GM12878 (cell line): ENCODE measurements at regions not wholly inside any gene's neighbourhood (a gene's known extent, or its start where the extent isn't known, plus 50 kb on each side); places are given as distances from the start of the nearest gene placed in this dataset.

ENCODE experiments used
- ATAC-seq: fragments of 200-7000 bp; cut with Tn5 transposase; 3 replicates; pipeline ENCODE4 v1.9.1; 2020; ENCODE audit warnings: mild to moderate bottlenecking, moderate library complexity
- BruUV-seq: library from RNA; stranded (reverse); fragments of 400-500 nt; replicated peaks from 2 replicates; lab custom pipeline; 2021; lab: Mats Ljungman, UMichigan
- CTCF ChIA-PET: fragments of 300-600 bp; sonication (Branson Sonifier 250); formaldehyde crosslinking; extraction: SDS; loops from one replicate; lab custom pipeline; 2021; ENCODE audit warnings: inconsistent platforms; lab: Yijun Ruan, JAX
- POLR2A ChIA-PET: fragments of 350-600 bp; formaldehyde crosslinking; extraction: SDS; loops from one replicate; lab custom pipeline; 2021; ENCODE audit warnings: inconsistent platforms; lab: Charles Lee
- RAD21 ChIA-PET: fragments of 300-600 bp; sonication (Branson Sonifier 250); formaldehyde crosslinking; loops from one replicate; lab custom pipeline; 2023; ENCODE audit warnings: antibody characterized with exemption; ENCODE audit not compliant: unreplicated experiment; lab: Charles Lee
- SMC1A ChIA-PET: fragments of 300-600 bp; sonication (Branson Sonifier 250); formaldehyde crosslinking; loops from one replicate; lab custom pipeline; 2023; ENCODE audit not compliant: unreplicated experiment, uncharacterized antibody; lab: Charles Lee
- DNase-seq: peaks from one replicate; pipeline ENCODE4 v3.0.0-alpha.2; 2011; ENCODE audit warnings: low read depth, low spot score
- FAIRE-seq: peaks from 3 replicates; lab custom pipeline; 2011; peaks lifted over from hg19 to GRCh38; lab: Jason Lieb, UNC
- H2AFZ ChIP-seq: 2 replicates; pipeline ENCODE4 v1.6.0; 2011; ENCODE audit warnings: low read depth, low read length, control low read depth; ENCODE audit not compliant: control insufficient read depth
- H3K27ac ChIP-seq: 2 replicates; pipeline ENCODE4 v1.5.1; 2011; ENCODE audit warnings: control low read depth; ENCODE audit not compliant: control insufficient read depth, insufficient read depth
- H3K27me3 ChIP-seq, 2 experiments: replicated peaks in 1 of 2; 2 replicates each; pipeline versions ENCODE4 v1.6.0 to v1.6.1; 2011; ENCODE audit warnings: low read length in 1 of 2; ENCODE audit not compliant: control insufficient read depth in 2 of 2, insufficient read depth in 2 of 2
- H3K36me3 ChIP-seq, 2 experiments: 2 replicates each; pipeline ENCODE4 v1.5.1; 2011; ENCODE audit warnings: low read length in 1 of 2; ENCODE audit not compliant: control insufficient read depth in 2 of 2, insufficient read depth in 2 of 2
- H3K4me1 ChIP-seq: 2 replicates; pipeline ENCODE4 v1.6.1; 2011; ENCODE audit warnings: mild to moderate bottlenecking, low read length, moderate library complexity, mixed read lengths; ENCODE audit not compliant: control insufficient read depth, insufficient read depth
- H3K4me2 ChIP-seq: 2 replicates; pipeline ENCODE4 v1.6.0; 2011; ENCODE audit warnings: control low read depth; ENCODE audit not compliant: control insufficient read depth, insufficient read depth
- H3K4me3 ChIP-seq: fragments of 200-600 bp; sonication (generic); 2 replicates; pipeline ENCODE4 v1.5.1; 2016
- H3K79me2 ChIP-seq: 2 replicates; pipeline ENCODE4 v1.6.0; 2011; ENCODE audit warnings: low read length; ENCODE audit not compliant: control insufficient read depth, insufficient read depth
- H3K9ac ChIP-seq: 2 replicates; pipeline ENCODE4 v1.8.0; 2011; ENCODE audit warnings: low read length, control low read depth, mixed read lengths; ENCODE audit not compliant: control insufficient read depth, insufficient read depth
- H3K9me3 ChIP-seq: replicated peaks from 3 replicates; pipeline ENCODE4 v1.5.1; 2011; ENCODE audit warnings: mild to moderate bottlenecking, low read length; ENCODE audit not compliant: control insufficient read depth, insufficient read depth
- H4K20me1 ChIP-seq: 2 replicates; pipeline ENCODE4 v1.6.0; 2011; ENCODE audit not compliant: control insufficient read depth, insufficient read depth
- BACH1 ChIP-seq: fragments of 450-650 bp; IDR thresholded peaks from 2 replicates; pipeline ENCODE4 v1.6.1; 2017; ENCODE audit warnings: mild to moderate bottlenecking, borderline replicate concordance
- JUNB ChIP-seq: IDR thresholded peaks from 2 replicates; pipeline ENCODE4 v1.6.1; 2016; ENCODE audit warnings: antibody characterized with exemption, mild to moderate bottlenecking
- MEF2B ChIP-seq: fragments of 450-650 bp; IDR thresholded peaks from 2 replicates; pipeline ENCODE4 v1.6.1; 2018; ENCODE audit warnings: mild to moderate bottlenecking, moderate library complexity; ENCODE audit not compliant: partially characterized antibody, poor library complexity, severe bottlenecking
- RFX5 ChIP-seq: IDR thresholded peaks from 2 replicates; pipeline ENCODE4 v1.6.1; 2011; ENCODE audit warnings: low read depth, low read length, improper control_type of control experiment
- SPI1 ChIP-seq: IDR thresholded peaks from 2 replicates; pipeline ENCODE4 v1.6.1; 2011; ENCODE audit warnings: low read depth, mild to moderate bottlenecking, low read length, moderate library complexity, borderline replicate concordance; ENCODE audit not compliant: insufficient read depth
- STAT1 ChIP-seq: fragments of 450-650 bp; conservative IDR thresholded peaks from 2 replicates; pipeline ENCODE4 v1.6.1; 2014; ENCODE audit warnings: antibody characterized with exemption, mild to moderate bottlenecking
- TBL1XR1 ChIP-seq: IDR thresholded peaks from 2 replicates; pipeline ENCODE4 v1.6.1; 2012; ENCODE audit warnings: low read depth, low read length, improper control_type of control experiment
- TCF12 ChIP-seq: IDR thresholded peaks from 2 replicates; pipeline ENCODE4 v1.6.1; 2011; ENCODE audit warnings: low read depth, mild to moderate bottlenecking, low read length
- YY1 ChIP-seq: IDR thresholded peaks from 2 replicates; pipeline ENCODE4 v1.6.1; 2011; ENCODE audit warnings: low read depth, mild to moderate bottlenecking, low read length
- ZBTB33 ChIP-seq: fragments of 450-650 bp; IDR thresholded peaks from 2 replicates; pipeline ENCODE4 v1.6.1; 2017; ENCODE audit warnings: mild to moderate bottlenecking
- ZBTB4 ChIP-seq: fragments of 450-650 bp; formaldehyde crosslinking; IDR thresholded peaks from 2 replicates; pipeline ENCODE4 v1.4.0; 2022; ENCODE audit warnings: mild to moderate bottlenecking, moderate library complexity
- ZNF24 ChIP-seq: fragments of 450-650 bp; IDR thresholded peaks from 2 replicates; pipeline ENCODE4 v1.6.1; 2017; ENCODE audit warnings: antibody characterized with exemption, mild to moderate bottlenecking
- WGBS: methylation state at CpG from one replicate; pipeline ENCODE4 v1.1.6; 2016; ENCODE audit warnings: low lambda C conversion rate; ENCODE audit not compliant: insufficient replicate concordance, insufficient coverage; ENCODE audit errors: missing lambda C conversion rate; 5-methylcytosine and 5-hydroxymethylcytosine counted together
- in situ Hi-C: fragments of 300-500 bp; cut with MboI; formaldehyde crosslinking; loops from 9 replicates; pipeline ENCODE4 v1.14.3; 2018; ENCODE audit warnings: mixed read lengths
- intact Hi-C: fragments of 100-400 bp; cut with micrococcal nuclease; formaldehyde crosslinking; loops from one replicate; pipeline ENCODE4 v1.14.2; 2022; ENCODE audit not compliant: unreplicated experiment
- TF ChIP-seq, protein P1 (sequence below): IDR thresholded peaks from 2 replicates; pipeline ENCODE4 v1.6.1; 2012; ENCODE audit warnings: improper control_type of control experiment, low read depth, low read length; ENCODE audit not compliant: insufficient replicate concordance

DNA sequence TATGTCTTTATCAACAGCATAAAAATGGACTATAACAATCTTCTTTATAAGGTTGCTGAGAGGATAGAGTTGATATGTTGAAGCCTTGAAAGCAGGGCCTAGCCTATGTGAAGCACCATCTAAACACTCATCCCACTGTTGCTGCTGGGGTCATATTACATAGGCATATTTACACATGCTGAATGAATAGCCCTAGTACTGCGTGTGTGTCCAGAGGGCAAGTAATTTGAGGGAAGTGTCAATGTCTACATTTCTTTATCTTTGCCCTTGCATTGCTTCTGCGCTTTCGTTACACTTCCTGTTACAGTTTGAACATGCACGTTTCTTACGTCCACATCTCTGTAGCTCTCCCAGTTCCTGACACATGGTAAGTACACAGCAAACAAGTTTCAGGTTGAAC, 280.3 kb upstream of the ATP5MC3 start (continued):
- TF ChIP-seq, protein P1, sequence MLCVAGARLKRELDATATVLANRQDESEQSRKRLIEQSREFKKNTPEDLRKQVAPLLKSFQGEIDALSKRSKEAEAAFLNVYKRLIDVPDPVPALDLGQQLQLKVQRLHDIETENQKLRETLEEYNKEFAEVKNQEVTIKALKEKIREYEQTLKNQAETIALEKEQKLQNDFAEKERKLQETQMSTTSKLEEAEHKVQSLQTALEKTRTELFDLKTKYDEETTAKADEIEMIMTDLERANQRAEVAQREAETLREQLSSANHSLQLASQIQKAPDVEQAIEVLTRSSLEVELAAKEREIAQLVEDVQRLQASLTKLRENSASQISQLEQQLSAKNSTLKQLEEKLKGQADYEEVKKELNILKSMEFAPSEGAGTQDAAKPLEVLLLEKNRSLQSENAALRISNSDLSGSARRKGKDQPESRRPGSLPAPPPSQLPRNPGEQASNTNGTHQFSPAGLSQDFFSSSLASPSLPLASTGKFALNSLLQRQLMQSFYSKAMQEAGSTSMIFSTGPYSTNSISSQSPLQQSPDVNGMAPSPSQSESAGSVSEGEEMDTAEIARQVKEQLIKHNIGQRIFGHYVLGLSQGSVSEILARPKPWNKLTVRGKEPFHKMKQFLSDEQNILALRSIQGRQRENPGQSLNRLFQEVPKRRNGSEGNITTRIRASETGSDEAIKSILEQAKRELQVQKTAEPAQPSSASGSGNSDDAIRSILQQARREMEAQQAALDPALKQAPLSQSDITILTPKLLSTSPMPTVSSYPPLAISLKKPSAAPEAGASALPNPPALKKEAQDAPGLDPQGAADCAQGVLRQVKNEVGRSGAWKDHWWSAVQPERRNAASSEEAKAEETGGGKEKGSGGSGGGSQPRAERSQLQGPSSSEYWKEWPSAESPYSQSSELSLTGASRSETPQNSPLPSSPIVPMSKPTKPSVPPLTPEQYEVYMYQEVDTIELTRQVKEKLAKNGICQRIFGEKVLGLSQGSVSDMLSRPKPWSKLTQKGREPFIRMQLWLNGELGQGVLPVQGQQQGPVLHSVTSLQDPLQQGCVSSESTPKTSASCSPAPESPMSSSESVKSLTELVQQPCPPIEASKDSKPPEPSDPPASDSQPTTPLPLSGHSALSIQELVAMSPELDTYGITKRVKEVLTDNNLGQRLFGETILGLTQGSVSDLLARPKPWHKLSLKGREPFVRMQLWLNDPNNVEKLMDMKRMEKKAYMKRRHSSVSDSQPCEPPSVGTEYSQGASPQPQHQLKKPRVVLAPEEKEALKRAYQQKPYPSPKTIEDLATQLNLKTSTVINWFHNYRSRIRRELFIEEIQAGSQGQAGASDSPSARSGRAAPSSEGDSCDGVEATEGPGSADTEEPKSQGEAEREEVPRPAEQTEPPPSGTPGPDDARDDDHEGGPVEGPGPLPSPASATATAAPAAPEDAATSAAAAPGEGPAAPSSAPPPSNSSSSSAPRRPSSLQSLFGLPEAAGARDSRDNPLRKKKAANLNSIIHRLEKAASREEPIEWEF: no peak
- no peak for TF ChIP-seq ZNF24
- no peak for TF ChIP-seq TCF12
- no peak for TF ChIP-seq STAT1

DNA sequence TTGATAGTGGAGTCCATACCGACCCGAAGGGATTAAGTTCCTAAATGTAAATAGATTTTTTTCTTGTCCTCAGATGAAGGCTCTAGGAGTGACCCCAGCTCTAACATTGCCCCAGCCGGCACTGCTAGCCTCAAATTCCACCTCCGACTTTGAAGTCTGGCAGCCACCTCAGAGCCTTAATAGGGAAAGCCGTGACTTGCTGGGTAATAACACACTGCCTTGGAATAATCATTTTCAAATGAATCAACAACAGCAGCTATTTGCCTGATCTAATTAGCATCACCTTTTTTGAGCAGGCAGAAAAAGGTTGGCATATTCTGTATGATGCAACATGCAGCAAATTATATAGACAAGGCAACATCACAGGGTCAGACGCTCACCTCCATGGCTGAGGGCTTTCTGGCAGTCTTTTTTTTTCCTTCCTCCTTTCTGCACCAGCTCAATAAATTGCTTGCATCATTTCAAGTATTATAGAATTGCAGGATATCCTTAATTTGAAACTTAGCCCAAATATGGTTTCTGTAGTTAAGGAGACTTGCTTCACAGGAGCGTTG, 276.5 kb upstream of the ATP5MC3 start:
- Histone ChIP-seq H3K79me2 (no peaks in the 10 kb centered on the region), H3K9ac (no peak overlapping the region)
- no peak for FAIRE-seq
- SMC1A ChIA-PET: no interaction called here
- no TSS peak for BruUV-seq
- RAD21 ChIA-PET: no interaction called here
- ATAC-seq: no peak
- TF ChIP-seq ZBTB33 (no peak), ZBTB4 (CRISPR knock-in tag) (no peak), YY1 (no peak), JUNB (no peak), TBL1XR1 (no peak), SPI1 (no peak), MEF2B (no peak), BACH1 (no peak), RFX5 (no peak)
- TF ChIP-seq, all 136 proteins: peak for 0
- DNase-seq: no peak
- Histone ChIP-seq H3K27me3 (no peaks in the 10 kb centered on the region), H2AFZ (no peak overlapping the region), H3K4me1 (no peaks in the 10 kb centered on the region), H3K36me3 (no peaks in the 10 kb centered on the region), H3K9me3 (no peaks in the 10 kb centered on the region), H3K4me3 (no peak overlapping the region), H4K20me1 (no peaks in the 10 kb centered on the region), H3K4me2 (no peak overlapping the region), H3K27ac (no peak overlapping the region)
- intact Hi-C loops (no loop called here), in situ Hi-C loops (no loop called here)
- 23% methylated on average over 7 of the region's 7 CpGs for WGBS
- ChIA-PET POLR2A (no interaction called here), CTCF (no interaction called here)
